ENCODE measurements at regions not wholly inside any gene's neighbourhood (a gene's known extent, or its start where the extent isn't known, plus 50 kb on each side); places are given as distances from the start of the nearest gene placed in this dataset.

DNA sequence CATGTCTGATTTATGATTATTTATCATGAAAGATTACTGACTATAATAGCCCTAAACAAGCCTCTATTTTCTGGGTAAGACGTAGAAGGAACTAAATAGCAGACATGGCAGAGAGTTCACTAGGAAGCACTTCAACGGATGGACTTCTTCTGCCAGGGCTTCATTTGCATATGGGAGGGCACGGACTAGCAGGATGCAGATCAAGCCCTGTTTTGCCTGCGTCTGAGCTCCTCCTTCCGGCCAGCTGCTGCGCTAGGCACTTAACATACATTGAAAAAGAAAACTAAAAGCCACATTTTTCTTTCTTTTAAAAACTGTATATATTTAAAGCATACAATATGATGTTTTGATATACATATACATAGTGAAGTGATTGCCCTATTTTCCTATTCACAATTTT, 340.0 kb upstream of the MEX3C start:
- no peaks in the 10 kb centered on the region for H3K36me3 Mint-ChIP-seq (ENCODE audit: low read depth)
- ChIA-PET POLR2A (no interaction called here), CTCF (no interaction called here)
- H3K9me3 Mint-ChIP-seq: no peaks in the 10 kb centered on the region
- TF ChIP-seq, protein P1, sequence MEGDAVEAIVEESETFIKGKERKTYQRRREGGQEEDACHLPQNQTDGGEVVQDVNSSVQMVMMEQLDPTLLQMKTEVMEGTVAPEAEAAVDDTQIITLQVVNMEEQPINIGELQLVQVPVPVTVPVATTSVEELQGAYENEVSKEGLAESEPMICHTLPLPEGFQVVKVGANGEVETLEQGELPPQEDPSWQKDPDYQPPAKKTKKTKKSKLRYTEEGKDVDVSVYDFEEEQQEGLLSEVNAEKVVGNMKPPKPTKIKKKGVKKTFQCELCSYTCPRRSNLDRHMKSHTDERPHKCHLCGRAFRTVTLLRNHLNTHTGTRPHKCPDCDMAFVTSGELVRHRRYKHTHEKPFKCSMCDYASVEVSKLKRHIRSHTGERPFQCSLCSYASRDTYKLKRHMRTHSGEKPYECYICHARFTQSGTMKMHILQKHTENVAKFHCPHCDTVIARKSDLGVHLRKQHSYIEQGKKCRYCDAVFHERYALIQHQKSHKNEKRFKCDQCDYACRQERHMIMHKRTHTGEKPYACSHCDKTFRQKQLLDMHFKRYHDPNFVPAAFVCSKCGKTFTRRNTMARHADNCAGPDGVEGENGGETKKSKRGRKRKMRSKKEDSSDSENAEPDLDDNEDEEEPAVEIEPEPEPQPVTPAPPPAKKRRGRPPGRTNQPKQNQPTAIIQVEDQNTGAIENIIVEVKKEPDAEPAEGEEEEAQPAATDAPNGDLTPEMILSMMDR (IDR thresholded peaks at IDR 0.05): no peak
- intact Hi-C loops (cut with micrococcal nuclease): loop anchor here (5.0 kb wide), 1 partner anchor 425 kb away; no protein-coding TSS in a partner anchor
- no peak for DNase-seq
- no peak for ATAC-seq (ENCODE audit: low read depth)
- H3K4me3 Mint-ChIP-seq: no peak overlapping the region
- H3K27me3 Mint-ChIP-seq: peaks cover 7% of the 10 kb centered on the region
- H3K4me1 Mint-ChIP-seq: peaks cover 5% of the 10 kb centered on the region
- H3K27ac Mint-ChIP-seq: no peak overlapping the region

- POLR2A ChIA-PET: no interaction called here
- intact Hi-C loops (cut with micrococcal nuclease): no loop called here
Observed at GRCh38 chr18:51540562-51540961, 343.1 kb upstream of the MEX3C start.

GRCh38 chr18:51541230-51541629, 343.7 kb upstream of the MEX3C start:
- ChIA-PET CTCF (no interaction called here), POLR2A (no interaction called here)
- H3K9me3 Mint-ChIP-seq: no peaks in the 10 kb centered on the region
- TF ChIP-seq, protein P1 (IDR thresholded peaks at IDR 0.05): no peak
- H3K27ac Mint-ChIP-seq: no peak overlapping the region
- no peak for ATAC-seq (ENCODE audit: low read depth)
- H3K4me3 Mint-ChIP-seq: no peak overlapping the region
- no peaks in the 10 kb centered on the region for H3K36me3 Mint-ChIP-seq (ENCODE audit: low read depth)
- no peak for DNase-seq
- H3K4me1 Mint-ChIP-seq: peaks cover 5% of the 10 kb centered on the region
- H3K27me3 Mint-ChIP-seq: peaks cover 2% of the 10 kb centered on the region
- intact Hi-C loops (cut with micrococcal nuclease): no loop called here

More at GRCh38 chr18:51540562-51540961, 343.1 kb upstream of the MEX3C start:
- CTCF ChIA-PET: no interaction called here
- Mint-ChIP-seq H3K36me3 (ENCODE audit: low read depth) (no peaks in the 10 kb centered on the region), H3K27me3 (peaks cover 2% of the 10 kb centered on the region), H3K4me1 (peaks cover 5% of the 10 kb centered on the region), H3K27ac (no peak overlapping the region), H3K9me3 (no peaks in the 10 kb centered on the region), H3K4me3 (no peak overlapping the region)
- DNase-seq (no peak), ATAC-seq (ENCODE audit: low read depth) (no peak)
- TF ChIP-seq, protein P1 (IDR thresholded peaks at IDR 0.05): no peak

- ATAC-seq (ENCODE audit: low read depth): no peak
- H3K36me3 Mint-ChIP-seq (ENCODE audit: low read depth): no peaks in the 10 kb centered on the region
- H3K9me3 Mint-ChIP-seq: no peaks in the 10 kb centered on the region
- peaks cover 2% of the 10 kb centered on the region for H3K27me3 Mint-ChIP-seq
- POLR2A ChIA-PET: no interaction called here
- intact Hi-C loops (cut with micrococcal nuclease): no loop called here
- no peak overlapping the region for H3K4me3 Mint-ChIP-seq
- CTCF ChIA-PET: no interaction called here
- H3K27ac Mint-ChIP-seq: no peak overlapping the region
- TF ChIP-seq, protein P1 (IDR thresholded peaks at IDR 0.05): no peak
- DNase-seq: no peak
- no peaks in the 10 kb centered on the region for H3K4me1 Mint-ChIP-seq
Observed at GRCh38 chr18:51543658-51544155, 346.2 kb upstream of the MEX3C start.

- Mint-ChIP-seq H3K27me3 (peaks cover 2% of the 10 kb centered on the region), H3K36me3 (ENCODE audit: low read depth) (no peaks in the 10 kb centered on the region), H3K4me1 (no peaks in the 10 kb centered on the region), H3K4me3 (no peak overlapping the region), H3K27ac (no peak overlapping the region), H3K9me3 (no peaks in the 10 kb centered on the region)
- ATAC-seq (ENCODE audit: low read depth) (no peak), DNase-seq (no peak)
- TF ChIP-seq, protein P1 (IDR thresholded peaks at IDR 0.05): no peak
- ChIA-PET CTCF (no interaction called here), POLR2A (no interaction called here)
- intact Hi-C loops (cut with micrococcal nuclease): no loop called here
Observed at GRCh38 chr18:51545446-51545845, 348.0 kb upstream of the MEX3C start.

Data from activated B cell treated with CpG ODN at 0.5 μM for 24 hours (primary cell).